HG02852 (cell line): ENCODE measurements at regions not wholly inside any gene's neighbourhood (a gene's known extent, or its start where the extent isn't known, plus 50 kb on each side); places are given as distances from the start of the nearest gene placed in this dataset.

Experiments used
- ATAC-seq: cut with Tn5 transposase; IDR thresholded peaks from one replicate; pipeline ENCODE4 v1.9.1; 2021; ENCODE audit warnings: mild to moderate bottlenecking, moderate library complexity; ENCODE audit not compliant: unreplicated experiment

DNA sequence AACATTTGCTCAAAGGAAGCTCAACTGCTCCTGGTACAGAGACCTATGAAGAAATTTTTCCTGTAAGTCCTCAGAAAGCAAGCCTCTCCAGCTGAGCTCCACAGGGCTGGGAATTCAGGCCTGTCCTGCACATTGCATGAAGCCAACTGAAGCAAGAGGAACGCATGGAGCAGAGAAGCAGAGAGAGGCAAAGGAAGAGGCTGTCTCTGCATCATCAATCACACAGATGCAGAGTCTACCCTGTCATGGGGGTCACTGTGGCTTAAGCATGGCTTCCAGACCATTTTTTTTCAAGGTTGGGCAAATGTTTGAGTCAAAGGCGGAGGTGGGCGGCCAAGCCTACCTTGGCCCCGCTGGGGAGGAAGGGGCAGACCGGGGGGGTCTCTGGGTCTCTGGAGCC is 110.3 kb upstream of the MSX1 start:
- no peak for ATAC-seq

DNA sequence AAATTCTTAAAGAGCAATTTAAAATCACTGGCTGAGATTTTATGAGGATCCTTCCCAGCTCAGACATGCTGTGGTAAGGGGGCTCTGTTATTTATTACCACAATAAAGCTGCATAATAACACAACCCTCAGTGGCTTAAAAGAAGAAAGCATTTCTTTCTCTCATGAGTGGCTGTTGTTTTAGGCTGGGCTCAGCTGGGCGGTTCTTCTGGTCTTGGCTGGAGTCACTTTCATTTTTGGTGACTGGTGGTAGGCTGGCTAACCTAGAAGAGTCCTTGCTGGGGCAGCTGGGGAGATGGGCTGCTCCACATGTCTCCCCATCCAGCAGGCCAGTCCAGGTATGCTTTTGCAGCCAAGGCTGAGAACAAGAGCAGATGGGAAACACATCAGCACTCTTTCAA is 113.0 kb upstream of the MSX1 start:
- ATAC-seq: no peak

DNA sequence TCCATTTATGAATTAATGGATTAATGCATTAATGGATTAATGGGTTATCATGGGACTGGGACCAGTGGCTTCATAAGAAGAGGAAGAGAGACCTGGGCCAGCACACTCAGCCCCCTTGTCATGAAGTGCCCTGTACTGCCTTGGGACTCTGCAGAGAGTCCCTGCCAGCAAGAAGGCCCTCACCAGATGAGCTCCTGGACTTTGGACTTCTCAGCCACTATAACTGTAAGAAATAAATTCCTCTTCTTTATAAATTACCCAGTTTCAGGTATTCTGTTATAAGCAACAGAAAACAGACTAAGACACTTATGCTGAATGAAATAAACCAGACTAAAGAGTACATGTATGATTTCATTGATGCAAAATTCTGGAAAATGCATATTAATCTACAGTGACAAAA is 119.4 kb upstream of the MSX1 start:
- no peak for ATAC-seq

DNA sequence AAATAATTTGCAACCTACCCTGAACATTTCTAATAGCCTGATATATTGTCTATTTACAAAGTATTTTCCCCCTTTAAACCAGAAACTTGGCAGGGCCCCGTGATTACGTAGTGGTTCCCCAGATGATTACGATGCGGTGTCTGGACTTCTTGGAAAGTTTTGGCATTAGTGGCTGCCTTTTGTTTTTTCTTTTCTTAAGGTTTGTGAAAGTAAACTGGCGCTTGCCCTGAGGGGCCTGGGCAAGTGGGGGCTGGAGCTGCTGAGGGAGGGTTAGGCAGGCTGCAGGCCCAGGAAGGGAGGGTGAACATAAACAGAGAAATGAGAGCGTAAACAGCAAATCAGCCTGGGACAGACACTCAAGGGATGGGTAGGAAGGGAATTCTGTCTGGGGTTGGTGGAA is 123.6 kb upstream of the MSX1 start:
- ATAC-seq: no peak

GRCh38 chr4:4735136-4735750 is 124.2 kb upstream of the MSX1 start:
- no peak for ATAC-seq

GRCh38 chr4:4734425-4734824 is 125.0 kb upstream of the MSX1 start:
- ATAC-seq: no peak

- ATAC-seq: no peak
Observed at GRCh38 chr4:4733663-4734062, 125.8 kb upstream of the MSX1 start.

- ATAC-seq: no peak
Observed at GRCh38 chr4:4730249-4730648, 129.2 kb upstream of the MSX1 start.

DNA sequence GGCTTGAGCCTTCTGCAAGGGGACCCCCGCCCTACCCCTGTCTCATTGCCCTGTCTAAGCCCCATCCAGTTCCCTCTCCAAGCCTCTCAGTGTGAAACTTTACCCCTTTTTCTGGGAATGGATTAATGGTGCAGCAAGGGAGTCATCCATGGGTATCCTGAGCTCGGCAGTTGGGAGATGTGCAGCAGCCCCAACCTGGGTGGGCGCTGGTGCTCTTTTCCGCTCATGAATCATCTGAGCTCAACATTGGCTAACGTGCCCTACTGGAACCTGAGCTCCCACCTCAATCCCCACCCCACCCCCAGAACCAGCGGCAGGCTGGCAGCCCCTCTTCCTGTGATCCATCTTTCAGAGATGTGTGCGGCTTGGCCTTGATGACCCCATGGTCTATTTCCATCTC is 130.3 kb upstream of the MSX1 start:
- ATAC-seq: no peak

DNA sequence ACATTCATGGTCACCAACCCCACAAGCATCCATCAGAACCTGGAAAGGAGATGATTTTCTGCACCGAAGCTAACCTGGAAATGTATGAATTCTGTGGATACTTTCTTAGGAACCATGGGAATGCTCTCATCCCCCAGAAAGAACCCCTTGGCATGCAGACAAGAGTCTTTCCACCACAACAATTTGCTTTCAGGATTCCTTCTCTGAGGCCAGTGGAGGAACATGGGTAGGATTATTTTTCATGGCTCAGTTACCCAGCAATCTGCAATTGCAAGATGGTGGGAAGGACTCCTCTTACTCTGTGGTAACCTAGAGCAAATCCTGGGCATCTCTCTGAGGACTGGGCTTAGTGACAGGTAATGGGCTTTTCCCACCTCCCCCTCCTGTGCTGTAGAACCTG is 131.9 kb upstream of the MSX1 start:
- no peak for ATAC-seq

DNA sequence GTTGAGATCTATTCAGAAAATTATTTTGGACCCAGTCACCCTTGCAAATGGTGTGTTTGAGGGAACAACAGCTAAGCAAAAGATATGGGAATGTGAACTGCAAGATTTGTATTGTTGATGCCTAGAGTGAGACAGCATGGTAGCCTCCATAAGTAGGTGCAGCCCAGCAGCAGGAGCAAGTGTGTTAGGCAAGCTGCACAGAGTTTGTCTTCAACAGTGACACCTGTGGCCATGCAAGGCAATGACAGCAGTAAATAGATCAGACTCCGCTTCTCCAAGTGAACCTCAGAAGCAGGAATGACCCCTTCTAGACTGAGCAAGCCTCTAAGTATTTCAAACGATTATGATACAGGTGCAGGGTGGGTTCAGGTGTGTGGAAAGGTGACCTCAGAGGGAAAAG is 133.4 kb upstream of the MSX1 start:
- ATAC-seq: no peak

DNA sequence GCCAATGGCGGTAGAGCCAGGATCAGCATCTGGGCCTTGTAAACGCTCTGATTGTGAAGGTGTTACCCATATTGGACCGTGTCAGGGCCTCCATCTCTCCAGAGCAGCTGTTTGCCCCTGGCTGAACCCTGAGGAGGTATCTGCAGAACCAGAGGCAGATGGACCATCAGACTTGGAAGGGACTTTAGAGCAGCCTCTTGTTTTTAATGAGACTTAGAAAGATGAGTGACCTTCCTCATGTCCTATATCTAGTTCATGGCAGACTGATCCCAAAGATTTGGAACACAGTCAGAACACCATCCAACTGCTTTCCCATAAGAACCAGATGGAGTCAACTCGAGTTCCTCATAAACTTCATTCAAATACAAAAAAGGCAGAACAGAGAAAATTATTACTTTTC is 135.1 kb upstream of the MSX1 start:
- ATAC-seq: no peak

DNA sequence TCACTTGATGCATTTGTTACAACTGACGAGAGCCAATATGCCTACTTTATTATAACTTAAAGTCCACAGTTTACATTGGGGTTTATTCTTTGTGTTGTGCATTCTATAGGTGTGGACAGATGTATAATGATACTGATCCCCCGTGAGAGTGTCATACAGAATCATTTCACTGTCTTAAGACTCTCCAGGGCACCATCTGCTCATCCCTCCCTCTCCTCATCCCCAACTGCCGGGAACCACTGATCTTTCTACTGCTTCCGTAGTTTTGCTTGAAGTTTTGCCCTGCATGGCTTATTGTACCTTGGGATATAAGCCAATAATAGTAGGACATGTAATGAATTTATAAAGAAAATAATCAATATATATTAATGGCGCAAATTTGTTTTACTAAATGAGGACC is 137.8 kb upstream of the MSX1 start:
- ATAC-seq: no peak

GRCh38 chr4:4720646-4721045 is 138.8 kb upstream of the MSX1 start:
- ATAC-seq: no peak

DNA sequence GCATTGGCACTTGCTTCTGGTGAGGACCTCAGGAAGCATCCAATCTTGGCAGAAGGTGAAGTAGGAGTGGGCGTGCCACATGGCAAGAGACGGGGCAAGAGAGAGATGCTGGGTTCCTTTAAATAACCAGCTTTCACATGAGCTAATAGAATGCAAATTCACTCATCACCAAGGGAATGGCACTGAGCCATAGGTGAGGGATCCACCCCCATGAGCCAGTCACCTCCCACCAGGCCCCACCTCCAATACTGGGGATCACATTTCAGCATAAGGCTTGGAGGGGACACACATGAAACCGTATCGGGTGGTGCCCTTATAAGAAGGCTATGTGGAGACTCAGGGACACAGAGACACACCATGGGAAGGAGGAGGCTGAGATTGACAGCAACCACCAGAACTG is 140.0 kb upstream of the MSX1 start:
- ATAC-seq: no peak

- ATAC-seq: no peak
Observed at GRCh38 chr4:4717692-4718091, 141.8 kb upstream of the MSX1 start.

GRCh38 chr4:4714331-4714730 is 145.1 kb upstream of the MSX1 start:
- ATAC-seq: no peak

DNA sequence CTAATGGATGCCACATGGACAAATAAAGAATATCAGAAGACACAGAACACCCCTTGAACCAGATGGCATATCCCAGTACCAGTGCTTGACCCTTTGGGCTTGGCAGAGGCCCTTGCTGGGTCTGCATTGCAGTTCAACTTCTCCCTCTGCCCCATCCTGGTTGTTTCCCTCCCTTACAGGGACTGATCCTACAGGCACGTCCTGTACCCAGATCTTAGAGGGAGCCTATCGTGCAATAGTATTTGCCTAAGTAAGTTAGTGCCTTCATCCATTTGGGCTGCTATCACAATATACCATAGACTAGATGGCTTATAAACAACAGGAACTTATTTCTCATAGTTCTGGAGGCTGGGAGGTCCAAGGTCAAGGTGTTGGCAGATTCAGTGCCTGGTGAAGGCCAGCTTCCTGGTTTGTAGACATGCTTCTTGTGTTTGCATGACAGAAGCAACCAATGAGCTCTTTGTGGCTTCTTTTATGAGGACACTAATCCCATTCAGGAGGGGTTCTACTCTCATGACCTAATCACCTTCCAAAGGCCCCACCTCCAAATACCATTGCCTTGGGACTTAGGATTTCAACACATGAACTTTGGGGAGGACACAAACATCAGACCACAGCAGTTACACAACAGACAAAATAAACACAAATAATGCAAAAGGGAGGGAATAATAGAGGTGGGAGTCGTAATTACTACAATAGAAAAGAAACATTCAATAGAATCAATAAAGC is 146.5 kb upstream of the MSX1 start:
- ATAC-seq: no peak

DNA sequence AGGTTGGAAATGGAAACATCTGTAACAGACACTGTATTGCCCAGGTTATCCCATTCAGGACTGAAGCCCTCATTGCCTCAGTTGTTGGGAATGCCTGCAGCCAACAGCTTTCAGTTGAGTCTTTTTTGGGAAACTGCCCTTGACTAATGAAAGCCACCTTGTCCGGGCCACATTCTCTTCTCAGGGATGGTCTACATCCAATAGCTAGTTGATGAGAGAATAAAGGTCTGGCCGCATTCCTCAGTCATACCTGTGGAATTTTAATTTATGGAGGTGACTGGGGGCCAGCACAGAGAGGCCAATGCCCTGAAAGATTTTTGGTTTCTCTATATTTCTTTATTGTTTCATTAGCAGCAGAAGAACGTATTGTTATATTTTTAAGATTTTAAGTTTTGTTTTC is 147.6 kb upstream of the MSX1 start:
- no peak for ATAC-seq

DNA sequence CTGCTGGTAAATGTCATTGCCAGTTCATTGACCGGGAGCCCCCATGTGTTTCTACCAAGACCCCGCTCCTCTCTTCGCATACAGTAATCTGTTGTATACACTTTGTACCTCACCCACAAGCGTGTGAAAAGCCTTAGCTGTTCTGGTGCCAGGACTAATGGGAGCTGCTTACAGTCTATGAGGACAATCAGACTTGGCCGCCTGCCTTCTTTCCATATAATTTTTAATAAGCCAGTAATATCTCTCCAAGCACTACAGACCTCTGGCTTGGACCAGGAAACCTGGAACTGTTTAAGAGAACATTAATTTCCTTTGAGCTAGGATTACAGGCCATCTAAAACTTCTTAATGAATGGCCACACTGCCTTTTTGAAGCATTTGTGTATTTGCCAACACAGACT is 149.7 kb upstream of the MSX1 start:
- ATAC-seq: no peak

- ATAC-seq: no peak
Observed at GRCh38 chr4:4704267-4704666, 155.2 kb upstream of the MSX1 start.

GRCh38 chr4:4697584-4697983 is 155.7 kb upstream of the STX18 start:
- no peak for ATAC-seq

GRCh38 chr4:4696530-4696929 is 154.7 kb upstream of the STX18 start:
- ATAC-seq: no peak
